GM21576 (cell line): ENCODE measurements at regions not wholly inside any gene's neighbourhood (a gene's known extent, or its start where the extent isn't known, plus 50 kb on each side); places are given as distances from the start of the nearest gene placed in this dataset.
"Not testable (repeated sequence)": the region's sequence is repeated elsewhere in the genome, so short reads cannot be mapped to it uniquely, and the experiment has no call there.

Experiments
- ATAC-seq: cut with Tn5 transposase; IDR thresholded peaks from one replicate; pipeline ENCODE4 v1.9.1; 2021; ENCODE audit warnings: mild to moderate bottlenecking, moderate library complexity; ENCODE audit not compliant: unreplicated experiment

DNA sequence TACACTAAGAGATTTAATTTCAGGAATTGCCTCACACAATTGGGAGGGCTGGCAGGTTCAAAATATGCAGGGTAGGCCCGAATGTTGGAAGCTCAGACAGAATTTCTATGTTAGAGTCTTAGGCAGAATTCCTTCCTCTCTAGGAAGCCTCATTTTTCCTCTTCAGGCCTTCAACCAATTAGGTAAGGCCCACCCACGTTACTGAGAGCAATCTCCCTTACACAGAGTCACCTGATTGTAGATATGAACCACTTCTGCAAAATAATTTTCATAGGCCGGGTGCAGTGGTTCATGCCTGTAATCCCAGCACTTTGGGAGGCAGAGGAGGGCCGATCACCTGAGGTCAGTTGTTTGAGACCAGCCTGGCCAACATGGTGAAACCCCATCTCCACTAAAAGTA lies 50.2 kb upstream of the HIVEP1 start:
- no peak for ATAC-seq

DNA sequence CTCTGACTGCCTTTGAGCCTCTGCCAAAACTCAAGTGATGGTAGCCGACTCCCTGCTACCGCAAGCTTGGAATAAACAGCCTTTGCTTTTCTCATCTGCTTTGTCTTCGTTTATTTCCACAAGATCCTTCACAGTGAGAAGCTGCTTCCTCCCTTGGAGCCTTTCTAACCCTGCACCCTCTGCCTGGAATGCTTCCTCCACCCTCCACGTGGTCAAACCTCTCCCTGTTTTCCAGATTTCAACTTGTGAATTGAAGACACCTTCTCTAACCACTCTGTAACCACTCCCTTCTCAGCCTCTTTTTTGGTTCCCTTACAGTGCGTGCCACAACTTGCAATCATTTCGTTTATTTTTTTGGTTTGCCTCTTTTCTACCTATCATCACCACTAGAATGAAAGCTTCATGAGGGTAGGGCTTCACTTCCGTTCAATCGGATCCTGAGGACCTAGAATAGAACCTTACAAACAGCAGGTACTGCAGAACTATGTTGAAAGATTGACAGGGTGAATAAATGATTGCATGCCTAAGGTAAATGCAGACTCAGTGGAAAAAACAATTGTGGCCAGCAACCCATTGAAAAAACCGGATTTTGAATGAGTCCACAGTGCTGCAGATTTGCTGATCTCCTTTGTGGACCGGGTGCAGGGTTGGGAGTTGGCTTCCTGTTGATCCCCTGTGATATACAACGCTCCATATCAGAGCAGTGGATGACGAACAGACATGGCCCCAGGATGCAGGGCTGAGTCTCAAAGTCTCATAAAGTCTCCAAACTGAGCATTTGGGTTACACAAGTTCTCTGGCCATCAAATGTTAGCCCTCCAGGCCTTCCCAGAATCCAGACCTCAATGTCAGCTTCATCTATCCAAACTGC lies 51.0 kb upstream of the HIVEP1 start:
- ATAC-seq = no peak

DNA sequence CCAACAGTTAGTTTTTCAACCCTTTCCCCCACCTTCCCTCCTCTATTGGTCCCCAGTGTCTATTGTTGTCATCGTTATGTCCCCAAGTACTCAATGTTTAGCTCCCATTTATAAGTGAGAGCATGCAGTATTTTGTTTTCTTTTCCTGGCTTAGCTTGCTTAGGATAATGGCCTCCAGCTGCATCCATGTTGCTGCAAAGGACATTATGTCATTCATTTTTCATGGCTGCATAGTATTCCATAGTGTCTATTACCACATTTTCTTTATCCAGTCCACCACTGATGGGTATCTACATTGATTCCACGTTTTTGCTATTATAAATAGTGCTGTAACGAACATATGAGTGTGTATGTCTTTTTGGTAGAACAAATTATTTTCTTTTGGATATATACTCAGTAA lies 55.3 kb upstream of the HIVEP1 start:
- ATAC-seq = no peak

DNA sequence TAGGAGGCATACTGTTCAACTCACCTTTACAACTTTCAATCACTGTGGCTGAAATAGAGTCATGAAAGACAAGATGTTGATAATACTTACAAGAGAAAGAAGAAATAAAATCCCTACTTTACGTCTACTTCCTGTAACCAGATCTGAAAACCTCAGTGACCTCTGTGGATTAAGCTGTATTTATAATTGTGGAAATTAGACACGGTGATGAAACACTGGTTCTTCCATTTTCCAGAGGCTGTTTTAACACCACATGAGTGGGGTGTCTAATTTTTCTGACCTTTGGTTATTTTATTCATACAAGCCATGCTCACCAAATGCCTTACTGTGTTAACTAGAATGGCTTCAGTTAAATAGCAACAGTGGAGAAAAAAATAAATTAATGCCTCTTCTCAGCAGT lies 58.5 kb upstream of the HIVEP1 start:
- no peak for ATAC-seq

DNA sequence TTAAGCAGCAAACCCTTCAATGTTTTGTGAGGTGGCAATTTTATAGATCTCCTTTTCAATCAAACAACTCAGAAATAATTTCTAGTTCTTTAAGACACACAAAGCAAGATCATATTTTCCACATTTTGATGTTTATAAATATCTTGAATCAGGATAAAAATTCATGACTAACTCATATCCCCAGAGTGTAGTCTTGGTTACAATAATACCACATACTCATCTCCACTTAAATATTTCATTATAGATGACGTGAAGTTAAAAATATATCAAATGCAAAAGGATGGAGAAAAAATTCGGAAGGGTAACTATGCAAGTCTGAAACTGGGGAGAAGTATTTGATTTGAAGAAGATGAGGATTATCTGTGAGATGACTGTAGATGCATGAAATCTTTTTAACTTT lies 59.8 kb upstream of the HIVEP1 start:
- ATAC-seq = no peak

DNA sequence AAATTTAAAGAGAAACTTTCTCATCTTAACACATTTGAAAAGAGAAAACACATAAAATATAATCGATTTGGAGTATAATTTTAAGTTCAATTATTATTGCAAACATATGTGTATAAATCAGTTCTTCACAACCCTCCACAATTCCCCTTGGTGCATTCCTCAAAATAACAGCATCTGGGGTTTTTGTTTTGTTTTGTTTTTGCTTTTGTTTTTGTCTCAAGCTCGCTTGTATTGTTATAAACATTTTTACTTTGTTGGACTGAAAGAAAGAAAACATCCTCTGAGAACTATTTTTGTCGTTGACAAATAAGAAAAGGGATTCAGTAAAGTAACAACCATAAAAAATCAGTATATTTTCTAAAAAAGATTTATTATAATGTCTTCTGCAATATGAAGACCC lies 60.2 kb upstream of the HIVEP1 start:
- ATAC-seq = no peak

DNA sequence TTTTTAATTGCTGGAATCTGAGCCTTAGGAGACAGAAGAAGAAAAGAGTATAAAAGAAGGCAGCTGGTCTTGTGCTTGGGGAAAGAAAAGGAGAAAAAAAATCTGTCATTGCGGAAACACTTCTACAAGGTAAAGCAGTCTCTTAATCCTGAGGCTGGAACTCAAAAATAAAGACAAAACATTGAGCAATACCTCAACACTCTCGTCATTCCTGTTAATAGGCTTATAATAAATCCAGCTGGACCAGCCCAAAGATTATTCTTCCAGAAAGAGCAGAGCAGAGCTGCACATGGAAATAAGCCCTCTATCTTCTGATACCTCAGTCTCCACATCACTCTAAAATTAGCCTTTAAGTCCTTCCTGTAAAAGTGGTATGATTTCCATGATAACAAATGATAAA lies 62.0 kb upstream of the HIVEP1 start:
- ATAC-seq = no peak

DNA sequence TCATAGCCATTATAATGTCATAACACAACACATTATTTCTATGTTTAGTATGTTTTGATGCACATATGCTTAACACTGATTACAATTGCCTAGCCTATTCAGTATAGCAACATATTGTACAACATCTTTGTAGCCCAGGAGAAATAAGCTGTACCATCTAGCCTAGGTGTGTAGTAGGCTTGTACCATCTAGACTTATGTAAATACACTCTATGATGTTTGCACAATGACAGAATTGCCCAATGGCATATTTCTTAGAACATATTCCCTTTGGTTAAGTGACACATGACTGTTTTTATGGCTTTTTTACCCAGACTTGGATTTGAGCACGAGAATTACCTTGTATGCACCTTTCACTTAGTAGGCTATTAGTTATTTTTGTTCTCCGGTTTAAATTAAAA lies 64.5 kb upstream of the HIVEP1 start:
- no peak for ATAC-seq

DNA sequence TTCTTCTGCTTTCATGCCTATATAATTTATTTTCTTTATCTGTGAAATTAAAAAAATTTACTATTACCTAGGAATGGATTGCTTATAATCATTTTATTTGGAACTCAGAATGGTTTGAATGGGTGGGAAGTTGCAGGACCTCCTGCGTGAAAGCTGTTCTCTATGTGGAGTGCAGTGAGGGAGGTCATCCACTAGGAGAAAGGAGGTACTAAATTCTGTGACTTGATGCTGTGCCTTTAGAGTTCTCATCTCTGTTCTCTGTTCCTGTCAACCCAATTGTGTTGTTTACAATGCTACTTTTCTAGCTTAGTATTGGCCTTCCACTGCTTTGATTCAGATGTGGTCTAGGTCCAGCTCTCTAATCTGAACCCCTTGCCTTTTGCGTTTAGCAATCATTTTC lies 65.0 kb upstream of the HIVEP1 start:
- ATAC-seq = no peak

DNA sequence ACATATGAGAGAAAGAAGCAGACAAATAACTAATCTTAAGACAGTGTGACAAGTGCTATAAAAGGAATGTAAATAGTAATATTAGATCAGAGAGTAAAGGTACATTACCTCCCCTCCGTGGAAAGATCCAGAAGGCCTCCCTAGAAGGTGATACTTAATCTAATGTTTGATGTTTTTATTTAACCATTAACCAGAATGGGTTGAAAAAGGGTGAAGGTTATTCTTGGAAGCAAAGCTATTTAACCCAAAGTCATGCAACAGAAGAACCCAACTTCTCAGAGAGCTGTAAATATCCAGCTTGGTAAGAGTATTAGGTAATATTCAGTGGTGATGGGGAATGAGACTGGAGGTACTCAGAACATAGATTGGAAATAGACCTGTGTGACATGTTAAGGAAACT lies 68.0 kb upstream of the HIVEP1 start:
- ATAC-seq = no peak

DNA sequence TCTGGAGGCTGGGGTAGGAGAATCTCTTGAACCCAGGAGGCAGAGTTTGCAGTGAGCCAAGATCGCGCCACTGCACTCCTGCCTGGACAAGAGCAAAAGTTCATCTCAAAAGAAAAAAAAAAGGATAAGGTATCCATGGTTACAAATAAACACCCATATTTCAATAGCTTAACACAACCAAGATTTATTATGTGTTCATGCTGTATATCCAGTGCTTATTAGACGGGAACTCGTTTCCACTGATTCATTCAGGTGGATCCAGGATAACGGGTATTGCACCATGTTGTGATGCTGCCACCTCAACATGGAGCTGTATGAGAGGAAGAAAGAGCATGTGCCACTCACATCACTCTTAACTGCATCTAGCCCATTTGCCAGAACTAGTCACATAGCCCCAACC lies 69.1 kb upstream of the HIVEP1 start:
- ATAC-seq = no peak

DNA sequence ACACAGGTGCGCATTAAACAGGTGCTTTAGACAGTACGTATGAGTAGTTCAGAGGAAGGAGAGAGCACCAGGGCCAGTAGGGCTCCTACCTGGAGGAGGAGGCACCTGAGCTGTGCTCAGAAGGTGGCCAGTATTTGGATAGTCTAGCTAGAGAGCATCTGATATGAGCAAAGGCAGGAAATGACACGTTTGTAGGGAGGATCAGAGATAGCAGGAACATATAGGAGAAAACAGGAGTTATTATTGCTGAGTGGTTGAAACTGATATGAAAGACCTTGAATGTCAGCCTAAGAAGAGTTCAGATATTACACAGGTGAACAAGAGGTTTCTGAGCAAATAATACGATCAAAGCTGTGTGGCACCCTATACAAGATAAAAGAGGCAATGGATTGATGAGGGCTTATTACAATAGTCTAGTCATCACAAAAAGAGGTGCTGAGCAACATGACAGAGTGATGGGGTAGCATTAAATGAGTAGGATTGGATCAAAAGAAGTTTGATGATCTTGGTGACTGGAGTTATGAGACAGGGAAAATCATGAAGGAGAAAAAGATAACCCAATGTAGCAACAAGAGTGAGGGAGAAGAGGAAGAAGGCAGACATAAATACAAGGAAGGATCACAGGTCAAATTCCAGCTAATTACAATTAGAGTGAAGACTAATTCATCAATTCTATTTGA lies 69.8 kb upstream of the HIVEP1 start:
- ATAC-seq = no peak

DNA sequence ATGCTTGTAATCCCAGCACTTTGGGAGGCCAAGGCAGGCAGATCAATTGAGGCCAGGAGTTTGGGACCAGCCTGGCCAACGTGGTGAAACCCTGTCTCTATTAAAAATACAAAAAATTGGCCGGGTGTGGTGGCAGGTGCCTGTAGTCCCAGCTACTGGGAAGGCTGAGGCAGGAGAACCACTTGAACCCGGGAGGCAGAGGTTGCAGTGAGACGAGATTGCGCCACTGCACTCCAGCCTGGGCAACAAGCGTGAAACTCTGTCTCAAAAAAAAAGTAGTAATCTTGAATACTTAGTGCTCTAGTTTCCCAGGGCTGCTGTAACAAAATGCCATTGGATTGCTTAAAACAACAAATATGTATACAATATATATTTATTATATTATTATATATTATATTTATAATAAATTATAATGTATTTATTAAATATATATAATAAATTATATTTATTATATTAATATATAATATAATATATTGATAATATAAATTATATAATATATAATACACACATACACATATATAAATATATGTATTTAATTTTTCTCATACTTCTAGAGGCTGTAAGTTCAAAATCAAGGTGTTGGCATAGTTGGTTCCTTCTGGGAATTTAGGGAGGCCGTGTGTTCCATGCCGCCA lies 71.5 kb upstream of the HIVEP1 start:
- ATAC-seq = not testable (repeated sequence)

DNA sequence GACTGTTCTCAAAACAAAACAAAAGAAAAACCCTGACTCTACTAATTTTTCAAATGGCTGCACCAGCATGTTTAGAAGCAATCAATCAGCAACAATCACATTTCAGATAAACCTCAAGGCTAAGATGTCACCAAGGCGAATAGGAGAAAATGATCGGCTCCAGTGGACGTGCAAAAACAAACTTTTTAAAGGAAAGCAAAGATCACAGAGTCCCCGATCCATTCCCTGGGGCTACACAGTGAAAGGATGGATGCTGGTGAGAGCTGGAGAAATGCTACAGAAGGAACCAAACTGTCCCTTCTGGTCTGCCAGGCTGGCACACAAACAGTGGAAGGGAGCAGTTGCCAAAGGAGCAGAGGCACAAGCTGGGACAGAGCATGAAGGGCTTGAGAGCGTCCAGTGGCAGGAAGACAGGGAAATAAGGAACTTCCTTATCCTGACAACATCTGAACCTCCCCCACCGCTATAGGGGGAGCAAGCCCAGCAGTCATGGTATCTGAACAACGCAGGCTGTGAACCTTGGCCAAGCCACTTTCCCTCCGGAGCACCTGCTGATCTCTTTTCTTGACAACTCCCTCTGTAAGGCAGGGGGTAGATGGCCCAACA lies 73.7 kb upstream of the HIVEP1 start:
- ATAC-seq = no peak

DNA sequence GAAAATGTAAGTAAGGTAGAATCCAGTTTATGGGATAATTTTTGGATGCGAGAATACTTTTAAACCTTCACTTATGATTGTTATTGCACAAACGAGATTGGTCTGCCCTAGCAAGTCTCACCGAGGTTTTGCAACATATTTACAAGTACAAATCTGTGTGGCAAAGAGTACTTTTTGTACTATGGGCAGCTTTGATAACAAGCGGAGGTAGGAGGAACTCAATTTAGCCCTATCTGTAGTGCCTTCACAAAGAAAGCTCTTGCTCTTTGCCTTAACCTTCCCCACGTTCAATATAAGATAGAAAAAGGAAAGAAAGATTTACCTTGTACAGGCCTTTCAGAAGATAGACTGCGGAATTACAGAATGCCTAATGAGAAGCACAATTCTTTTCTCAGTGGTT lies 77.5 kb upstream of the HIVEP1 start:
- no peak for ATAC-seq

DNA sequence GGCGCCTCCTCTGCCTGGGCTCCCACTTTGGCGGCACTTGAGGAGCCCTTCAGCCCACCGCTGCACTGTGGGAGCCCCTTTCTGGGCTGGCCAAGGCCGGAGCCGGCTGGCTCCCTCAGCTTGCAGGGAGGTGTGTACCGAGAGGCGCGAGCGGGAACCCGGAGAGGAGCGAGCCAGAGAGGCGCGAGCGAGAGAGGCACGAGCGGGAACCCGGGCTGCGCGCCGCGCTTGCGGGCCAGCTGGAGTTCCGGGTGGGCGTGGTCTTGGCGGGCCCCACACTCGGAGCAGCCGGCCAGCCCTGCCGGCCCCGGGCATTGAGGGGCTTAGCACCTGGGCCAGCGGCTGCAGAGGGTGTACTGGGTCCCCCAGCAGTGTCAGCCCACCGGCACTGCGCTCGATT lies 79.2 kb upstream of the HIVEP1 start:
- ATAC-seq = not testable (repeated sequence)

DNA sequence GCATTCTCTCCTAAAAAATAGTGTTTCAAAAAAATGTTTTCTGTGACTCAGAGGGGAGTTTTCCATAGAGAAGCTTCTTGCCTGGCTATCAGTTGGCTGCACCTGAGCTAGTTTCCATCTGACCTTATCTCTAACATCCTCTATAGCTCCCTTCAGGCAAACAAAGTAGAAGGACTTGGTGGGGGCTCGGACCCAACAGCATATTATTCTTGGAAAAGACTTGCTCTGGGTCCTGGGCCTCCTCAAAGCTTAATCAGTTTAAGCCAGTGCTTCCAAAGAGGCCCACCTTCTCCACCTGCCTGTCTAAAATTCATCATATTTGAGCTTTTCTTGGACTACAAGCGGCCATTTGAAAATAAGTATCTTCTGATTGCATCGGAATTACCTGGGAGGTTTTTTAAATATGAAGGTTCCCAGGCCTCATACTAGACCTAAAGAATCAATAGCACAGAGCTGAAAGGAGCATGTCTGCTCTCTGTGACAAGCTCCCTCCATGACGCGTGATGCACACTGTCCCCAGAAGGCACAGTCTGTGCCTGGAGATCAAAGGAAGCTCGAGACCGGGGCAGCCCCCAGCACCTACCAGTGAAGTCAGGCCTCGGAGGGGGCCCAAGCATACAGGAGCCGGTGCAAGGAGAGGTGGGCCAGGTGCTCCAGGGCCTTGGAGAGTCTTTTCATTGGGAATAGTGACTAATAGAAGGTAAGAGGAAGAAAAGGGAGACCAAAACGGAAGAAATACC lies 80.6 kb upstream of the HIVEP1 start:
- ATAC-seq = no peak

DNA sequence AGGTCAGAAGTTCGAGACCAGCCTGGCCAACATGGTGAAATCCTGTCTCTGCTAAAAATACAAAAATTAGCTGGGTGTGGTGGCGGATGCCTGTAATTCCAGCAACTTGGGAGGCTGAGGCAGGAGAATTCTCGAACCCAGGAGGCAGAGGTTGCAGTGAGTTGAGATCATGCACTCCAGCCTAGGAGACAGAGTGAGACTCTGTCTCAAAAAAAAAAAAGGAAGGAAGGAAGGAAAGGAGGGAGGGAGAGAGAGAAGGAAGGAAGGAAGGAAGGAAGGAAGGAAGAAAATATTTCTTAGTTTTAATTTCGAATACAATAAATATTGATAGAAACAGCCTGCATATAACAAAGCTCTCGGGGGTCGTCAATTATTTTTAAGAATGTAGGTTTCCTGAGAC lies 81.3 kb upstream of the HIVEP1 start:
- ATAC-seq = not testable (repeated sequence)

DNA sequence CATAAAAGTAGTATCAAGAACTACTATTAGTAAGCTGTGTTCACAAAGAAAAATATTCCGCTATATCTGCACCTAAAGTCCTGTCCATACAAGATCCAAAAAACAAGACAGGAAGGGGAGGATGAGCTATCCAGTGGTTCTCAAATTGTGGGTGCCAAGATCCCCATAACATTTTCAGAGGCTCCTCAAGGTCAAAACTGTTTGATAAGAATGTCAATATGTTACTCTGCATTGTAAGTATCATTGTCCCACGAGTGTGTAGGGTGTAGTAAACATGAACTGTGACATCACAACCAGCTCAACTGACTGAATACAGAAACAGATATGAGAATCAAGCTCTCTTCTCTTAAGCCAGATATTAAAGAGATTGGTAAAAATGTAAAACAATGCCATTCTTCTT lies 81.9 kb upstream of the HIVEP1 start:
- ATAC-seq = no peak

DNA sequence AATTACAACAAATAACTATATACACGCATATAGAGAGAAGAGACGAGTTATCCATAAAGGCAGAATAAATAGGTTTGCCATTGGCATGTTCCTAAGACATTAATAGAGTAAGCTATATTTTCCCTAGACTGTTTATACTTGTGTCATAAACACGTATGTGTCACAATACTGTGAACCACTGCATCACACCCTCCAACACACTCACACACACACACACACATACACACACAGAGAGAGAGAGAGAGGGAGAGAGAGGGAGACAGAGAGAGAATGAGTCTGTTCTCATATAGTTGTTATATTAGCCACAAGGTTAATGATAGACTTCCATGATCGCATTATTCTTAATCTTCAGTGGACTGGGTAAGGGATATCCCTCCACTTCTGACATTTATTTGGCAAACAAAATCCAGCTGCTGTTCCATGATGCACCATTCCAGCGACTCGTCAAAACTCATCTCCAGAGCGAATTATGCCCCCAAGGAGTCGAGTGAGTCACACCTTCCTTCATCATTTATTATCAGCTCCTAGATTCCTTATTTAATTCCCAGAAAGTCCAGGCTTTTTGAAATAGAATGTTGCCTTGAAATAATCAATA lies 82.8 kb upstream of the HIVEP1 start:
- ATAC-seq = no peak
